ENCODE measurements at regions not wholly inside any gene's neighbourhood (a gene's known extent, or its start where the extent isn't known, plus 50 kb on each side); places are given as distances from the start of the nearest gene placed in this dataset.

DNA sequence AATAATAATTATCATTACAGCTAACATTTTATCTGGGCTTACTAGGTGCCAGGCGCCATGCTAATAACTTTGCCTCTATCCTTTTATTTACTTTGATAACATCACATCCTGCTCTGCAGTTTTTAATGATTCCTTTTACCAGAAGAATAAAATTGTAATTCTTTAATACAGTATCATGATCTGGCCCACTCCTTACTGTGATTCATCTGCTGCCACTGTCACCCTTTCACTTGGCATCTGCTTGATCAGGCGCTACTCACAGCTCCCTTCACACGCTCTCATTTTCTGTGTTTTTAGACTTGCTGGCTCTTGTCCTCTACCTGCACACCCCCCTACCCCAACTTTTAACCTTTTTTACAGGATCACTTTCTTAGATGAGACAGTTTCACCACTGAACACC lies 167.5 kb downstream of the NTMT2 start:
- no peak for DNase-seq (ENCODE audit: low read depth)

GRCh38 chr1:170316270-170316669 lies 170.5 kb downstream of the NTMT2 start:
- no peak for DNase-seq (ENCODE audit: low read depth)

DNA sequence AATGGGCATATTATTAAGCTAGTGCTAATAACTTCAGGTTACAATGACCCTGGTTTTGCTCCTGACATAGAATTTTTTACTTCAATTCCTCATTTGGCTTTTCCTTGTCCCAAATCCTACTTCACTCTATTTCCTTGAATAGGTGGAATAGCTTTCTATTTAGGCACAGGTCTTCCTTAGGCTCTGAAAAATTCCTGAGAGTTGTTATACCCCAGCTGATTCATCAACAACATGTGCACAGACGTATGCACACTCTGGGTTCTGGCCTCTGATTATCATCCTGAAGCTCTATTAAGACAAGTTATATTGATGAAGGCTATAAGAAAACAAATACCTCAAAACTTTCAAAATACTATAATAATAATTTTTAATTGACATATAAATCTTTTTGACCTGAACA lies 172.4 kb downstream of the NTMT2 start:
- no peak for DNase-seq (ENCODE audit: low read depth)

- DNase-seq (ENCODE audit: low read depth), result no peak
Measured at GRCh38 chr1:170318736-170319135, 173.0 kb downstream of the NTMT2 start.

GRCh38 chr1:170321113-170321512 lies 175.4 kb downstream of the NTMT2 start:
- DNase-seq (ENCODE audit: low read depth), result peak; percentile 8

GRCh38 chr1:170326186-170326585 lies 180.4 kb downstream of the NTMT2 start:
- no peak for DNase-seq (ENCODE audit: low read depth)

GRCh38 chr1:170332801-170333200 lies 187.0 kb downstream of the NTMT2 start:
- no peak for DNase-seq (ENCODE audit: low read depth)

DNA sequence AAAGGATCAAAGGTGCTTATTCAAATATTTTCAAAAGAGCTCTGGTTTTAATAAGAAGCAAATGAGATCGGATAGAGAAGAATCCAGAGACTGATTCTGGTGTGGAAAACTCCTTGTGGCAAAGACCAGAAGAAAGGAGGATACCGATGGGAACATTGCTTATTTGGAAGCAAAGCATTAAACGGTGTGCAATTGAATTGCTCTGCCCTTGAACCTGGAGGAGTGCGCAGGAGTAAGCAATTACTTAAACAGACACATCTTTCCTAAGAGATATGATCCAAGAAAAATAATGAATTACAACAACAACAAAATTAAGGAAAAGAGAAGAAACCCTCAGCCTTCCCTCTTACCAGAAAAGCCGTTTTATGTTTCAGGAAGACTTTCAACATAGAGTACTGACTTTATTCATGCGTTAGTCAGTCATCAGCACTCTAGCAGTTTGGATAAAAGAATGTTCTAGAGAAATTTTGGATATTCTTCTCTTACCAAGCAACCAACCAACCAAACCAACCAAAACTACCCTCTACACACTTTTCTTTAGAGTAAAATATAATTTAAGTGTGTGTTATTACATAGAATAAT lies 191.7 kb downstream of the NTMT2 start:
- DNase-seq (ENCODE audit: low read depth), result no peak

DNA sequence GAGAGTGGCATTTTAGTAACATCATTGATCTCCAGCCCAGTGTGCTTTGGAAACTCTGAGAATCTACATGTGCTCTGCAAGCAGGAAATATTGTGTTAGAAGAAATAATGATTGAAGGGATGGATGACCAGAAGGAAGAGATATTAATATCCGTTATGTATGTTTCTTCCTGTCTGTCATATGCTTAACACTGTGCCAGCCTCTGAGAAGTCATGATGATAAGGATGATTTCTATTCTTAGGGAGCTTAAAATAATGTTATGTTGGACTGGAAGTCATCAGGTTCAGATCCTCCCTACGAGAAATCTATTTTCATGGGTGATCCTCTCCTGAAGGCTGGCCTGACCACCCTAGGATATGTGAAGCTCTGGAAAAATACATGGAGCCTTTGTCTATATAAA lies 192.4 kb upstream of the GORAB start:
- no peak for DNase-seq (ENCODE audit: low read depth)

GRCh38 chr1:170340308-170340707 lies 191.7 kb upstream of the GORAB start:
- DNase-seq (ENCODE audit: low read depth), result no peak

- no peak for DNase-seq (ENCODE audit: low read depth)
Measured at GRCh38 chr1:170351366-170351946, 180.5 kb upstream of the GORAB start.

DNA sequence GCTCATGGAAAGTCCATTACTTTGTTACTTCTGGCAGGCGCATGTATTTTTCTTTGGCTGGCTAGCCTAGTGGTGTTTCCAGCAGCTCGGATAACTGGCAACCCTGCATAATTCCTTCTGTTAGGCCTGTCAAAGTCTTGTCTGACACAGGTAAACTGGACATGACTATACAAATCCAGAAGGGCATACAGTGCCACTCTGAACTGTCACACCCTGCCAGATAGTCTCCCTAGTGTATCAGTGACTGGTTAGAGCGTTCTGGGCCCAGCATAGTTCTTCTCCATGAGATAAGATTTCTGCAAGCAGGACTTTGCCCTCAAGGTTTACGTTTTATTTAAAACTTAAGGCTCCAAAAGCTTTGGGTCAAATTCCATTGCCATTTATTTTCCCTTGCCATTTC lies 177.7 kb upstream of the GORAB start:
- no peak for DNase-seq (ENCODE audit: low read depth)

DNA sequence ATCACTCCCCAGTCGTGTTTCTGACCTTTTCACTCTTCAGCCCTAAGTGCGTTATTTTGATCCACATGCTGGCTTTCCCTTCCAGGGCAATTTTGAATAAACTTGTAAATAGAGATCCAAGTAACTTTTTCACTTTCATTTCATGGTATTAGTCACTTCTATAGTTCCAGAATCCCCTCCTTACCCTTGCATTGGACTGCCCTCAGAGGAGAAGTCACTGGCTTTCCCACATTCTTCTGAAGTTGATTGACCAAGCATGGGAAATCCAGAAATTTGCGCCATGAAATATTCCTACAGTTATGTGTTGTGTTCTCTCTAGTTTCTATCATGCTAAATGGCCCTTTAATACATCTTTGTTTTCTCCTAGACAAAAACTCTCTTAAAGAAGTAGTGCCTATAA lies 177.3 kb upstream of the GORAB start:
- DNase-seq (ENCODE audit: low read depth), result no peak

- DNase-seq (ENCODE audit: low read depth), result no peak
Measured at GRCh38 chr1:170355267-170355801, 176.6 kb upstream of the GORAB start.

DNA sequence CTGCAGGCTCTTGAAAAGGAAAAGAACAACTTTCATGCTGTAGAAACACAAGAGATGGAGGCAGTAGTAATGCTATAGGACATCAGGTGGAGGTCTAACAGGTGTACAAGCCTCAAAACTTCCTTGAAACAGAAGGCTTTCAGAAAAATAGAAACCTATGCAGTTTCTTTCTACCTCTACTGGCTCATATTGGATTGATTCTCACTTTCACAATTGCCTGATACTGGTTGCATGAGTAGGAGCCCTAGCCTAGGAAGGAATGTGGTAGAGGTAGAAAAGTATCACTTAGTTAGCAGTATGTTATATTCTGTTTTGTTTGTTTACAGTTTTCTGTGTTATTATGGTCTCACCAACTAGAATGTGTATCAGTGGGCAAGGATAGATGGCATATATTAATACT lies 175.4 kb upstream of the GORAB start:
- DNase-seq (ENCODE audit: low read depth), result no peak

DNA sequence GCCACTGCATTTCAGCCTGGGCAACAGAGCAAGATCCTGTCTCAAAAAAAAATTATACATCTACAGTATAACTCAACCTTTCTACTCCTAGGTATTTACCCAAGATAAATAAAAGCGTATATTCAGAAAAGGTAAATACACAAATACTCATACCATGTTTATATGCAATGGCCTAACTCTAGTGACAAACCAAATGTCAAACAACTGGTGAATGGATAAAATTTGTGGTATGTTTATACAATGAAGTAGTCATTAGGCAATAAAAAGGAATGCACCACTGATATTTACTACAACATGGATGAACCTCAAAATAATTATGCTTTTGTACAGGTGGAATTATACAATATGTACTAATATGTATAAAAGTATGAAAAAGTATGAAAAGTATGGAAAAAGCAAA lies 174.2 kb upstream of the GORAB start:
- no peak for DNase-seq (ENCODE audit: low read depth)

DNA sequence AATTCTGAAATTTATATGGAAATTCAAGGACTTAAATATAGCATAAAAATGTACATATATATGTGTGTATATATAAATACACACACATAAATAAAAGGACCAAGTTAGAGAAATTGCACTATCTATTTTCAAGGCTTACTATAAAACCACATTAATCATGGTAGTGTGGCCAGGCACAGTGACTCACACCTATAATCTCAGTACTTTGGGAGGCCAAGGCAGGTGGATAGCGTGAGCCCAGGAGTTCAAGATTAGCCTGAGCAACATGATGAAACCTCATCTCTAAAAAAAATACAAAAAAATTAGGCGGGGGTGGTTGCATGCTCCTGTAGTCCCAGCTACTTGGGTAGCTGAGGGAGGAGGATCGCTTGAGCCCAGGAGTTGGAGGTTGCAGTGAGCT lies 171.4 kb upstream of the GORAB start:
- DNase-seq (ENCODE audit: low read depth), result peak; percentile 46

DNA sequence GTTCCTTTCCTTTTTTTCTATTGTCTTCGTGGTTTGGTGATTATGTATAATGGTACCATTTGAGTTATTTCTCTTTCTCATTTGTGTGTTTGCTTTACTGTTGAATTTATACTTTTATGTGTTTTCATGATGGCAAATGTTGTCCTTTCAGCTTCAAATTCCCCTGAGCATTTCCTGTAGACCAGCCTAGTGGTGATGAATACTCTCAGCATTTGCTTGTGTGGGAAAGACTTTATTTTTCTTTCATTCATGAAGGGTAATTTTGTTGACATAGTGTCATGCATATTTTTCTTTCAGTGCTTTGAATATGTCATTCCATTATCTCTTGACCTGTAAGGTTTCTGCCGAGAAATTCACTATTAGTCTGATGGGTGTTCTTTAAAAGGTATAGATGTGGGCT lies 166.6 kb upstream of the GORAB start:
- DNase-seq (ENCODE audit: low read depth), result no peak

DNA sequence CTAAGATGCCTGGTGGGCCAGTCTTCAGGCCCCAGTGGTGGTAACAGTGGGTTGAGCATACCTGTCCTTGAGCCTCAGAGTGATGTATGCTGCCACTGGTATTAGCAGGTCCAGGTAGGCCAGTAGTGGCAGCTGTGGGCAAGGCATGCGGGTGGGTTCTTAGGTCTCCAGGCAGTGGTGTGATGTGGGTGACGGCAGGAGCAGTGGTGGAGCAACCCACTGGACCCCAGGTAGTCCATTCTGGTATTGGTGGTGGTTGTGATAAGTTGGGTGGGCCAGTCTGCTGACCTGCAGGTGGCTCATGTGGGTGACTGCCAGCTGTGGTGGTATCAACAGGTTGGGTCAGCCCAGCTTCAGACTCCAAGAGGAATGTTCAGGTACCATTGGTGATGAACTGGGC lies 165.0 kb upstream of the GORAB start:
- DNase-seq (ENCODE audit: low read depth), result no peak

- DNase-seq (ENCODE audit: low read depth), result no peak
Measured at GRCh38 chr1:170367615-170368014, 164.4 kb upstream of the GORAB start.

DNA sequence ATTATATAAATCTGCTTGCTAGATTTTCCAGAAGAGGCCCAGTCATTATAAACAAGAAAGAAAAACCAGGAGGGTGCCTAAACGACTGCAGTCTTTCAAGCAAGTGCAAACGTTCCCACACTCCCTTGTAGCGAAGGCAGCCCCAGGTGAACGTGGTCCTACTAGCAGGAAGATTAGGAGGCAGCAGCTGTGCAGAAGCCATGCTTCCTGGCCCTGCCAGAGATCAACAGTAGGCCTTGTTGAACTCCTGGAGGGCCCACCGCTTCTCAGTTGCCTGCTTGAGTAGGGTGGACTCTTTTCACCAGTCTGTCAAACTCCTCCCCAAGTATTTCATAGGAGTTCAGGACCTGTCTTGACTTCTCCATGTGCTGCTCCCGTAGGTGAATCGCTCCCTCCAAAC lies 163.0 kb upstream of the GORAB start:
- no peak for DNase-seq (ENCODE audit: low read depth)

- no peak for DNase-seq (ENCODE audit: low read depth)
Measured at GRCh38 chr1:170369417-170369816, 162.5 kb upstream of the GORAB start.

DNA sequence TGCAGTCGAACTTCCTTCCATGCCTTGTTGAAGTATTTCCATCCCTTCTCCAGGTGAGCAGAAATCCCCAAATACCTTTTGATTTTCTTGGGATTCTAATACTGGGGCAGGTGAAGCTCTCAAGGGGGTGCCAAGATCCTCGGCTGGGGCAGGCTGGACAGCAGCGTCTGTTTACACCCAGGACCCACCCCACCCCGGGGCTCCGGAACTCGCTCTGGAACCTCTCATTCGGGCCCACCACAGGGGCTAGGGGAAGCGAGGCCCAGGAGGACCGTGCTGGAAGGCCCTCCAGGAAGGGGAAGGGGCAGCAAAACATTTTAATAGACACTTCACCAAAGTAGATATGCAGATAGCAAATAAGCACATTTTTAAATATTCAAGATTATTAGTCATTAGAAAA lies 161.9 kb upstream of the GORAB start:
- DNase-seq (ENCODE audit: low read depth), result no peak
